Lower lobe of right lung (tissue), 2 donors: ENCODE measurements at regions not wholly inside any gene's neighbourhood (a gene's known extent, or its start where the extent isn't known, plus 50 kb on each side); places are given as distances from the start of the nearest gene placed in this dataset.
"Not testable (repeated sequence)": the region's sequence is repeated elsewhere in the genome, so short reads cannot be mapped to it uniquely, and the experiment has no call there.

Experiments used
- ATAC-seq, 2 donors: fragments of 200-7000 bp; cut with Tn5 transposase; one replicate each; pipeline ENCODE4 v1.9.1; 2020 to 2022; ENCODE audit warnings: mild to moderate bottlenecking in 2 of 2, moderate library complexity in 2 of 2
- DNase-seq: peaks from one replicate; pipeline ENCODE4 v3.0.0-alpha.2; 2020
- H3K27ac ChIP-seq: fragments of 200-600 bp; one replicate; pipeline ENCODE4 v1.8.0; 2022
- H3K27me3 ChIP-seq: fragments of 200-600 bp; one replicate; pipeline ENCODE4 v1.8.0; 2022; ENCODE audit warnings: low read depth
- H3K36me3 ChIP-seq: fragments of 200-600 bp; one replicate; pipeline ENCODE4 v1.8.0; 2022; ENCODE audit warnings: mild to moderate bottlenecking
- H3K4me1 ChIP-seq: fragments of 200-600 bp; one replicate; pipeline ENCODE4 v1.8.0; 2022
- H3K4me3 ChIP-seq: fragments of 200-600 bp; one replicate; pipeline ENCODE4 v1.8.0; 2022; ENCODE audit warnings: mild to moderate bottlenecking
- H3K9me3 ChIP-seq: fragments of 200-600 bp; one replicate; pipeline ENCODE4 v1.8.0; 2022
- intact Hi-C: fragments of 100-400 bp; cut with DNase I; formaldehyde crosslinking; loops from one replicate; pipeline ENCODE4 v1.11.0; 2022
- donor health status: DM: no; HTN: yes; CAD: no; lungs with severe emphysema.

DNA sequence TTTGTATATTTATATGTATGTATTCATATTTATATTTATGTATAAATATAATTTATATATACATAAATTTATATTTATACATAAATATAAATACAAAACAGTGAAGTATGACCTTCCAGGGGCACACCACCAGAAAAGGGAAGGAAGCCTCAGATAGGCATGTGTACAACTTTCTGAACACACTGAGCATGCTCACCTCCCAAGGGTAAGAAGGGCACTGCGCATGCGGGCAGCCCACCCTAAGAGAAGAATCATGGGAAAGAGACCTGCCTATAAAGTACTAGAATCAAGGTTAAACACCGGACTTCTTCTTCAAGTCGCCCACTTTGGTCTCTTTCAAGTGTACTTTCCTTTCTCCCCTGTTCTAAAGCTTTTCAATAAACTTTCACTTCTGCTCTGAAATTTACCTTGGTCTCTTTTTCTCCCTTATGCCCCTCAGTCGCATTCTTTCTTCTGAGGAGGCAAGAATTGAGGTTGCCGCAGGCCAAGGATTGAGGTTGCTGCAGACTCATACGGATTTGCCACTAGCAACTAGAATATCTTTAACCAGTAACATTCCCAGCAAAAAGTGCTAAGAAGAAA, 600.3 kb downstream of the RPIA start:
- DNase-seq, H3K27me3 ChIP-seq, H3K4me1 ChIP-seq, H3K36me3 ChIP-seq, H3K27ac ChIP-seq, ATAC-seq, H3K4me3 ChIP-seq, H3K9me3 ChIP-seq, intact Hi-C loops: not testable (repeated sequence)

DNA sequence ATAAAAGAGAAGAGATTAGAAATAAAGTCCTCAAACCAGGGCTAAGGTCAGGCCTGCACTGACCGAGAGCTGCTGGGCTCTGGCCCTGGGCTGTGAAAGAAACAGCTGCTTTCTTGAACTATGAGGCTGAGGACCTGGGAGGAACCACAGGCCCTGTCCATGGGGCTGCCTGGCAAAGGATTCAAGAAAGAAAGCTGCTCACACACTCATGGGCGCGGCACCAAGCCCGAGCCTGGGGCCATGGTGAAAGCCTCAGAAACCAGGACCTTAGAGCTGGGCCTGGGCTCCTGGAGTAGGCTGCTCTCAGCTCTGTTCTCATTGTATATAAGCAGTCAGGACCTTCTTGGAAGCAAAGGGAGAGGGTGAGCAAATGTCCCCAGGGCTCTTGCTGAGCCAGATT, 601.9 kb downstream of the RPIA start:
- H3K9me3 ChIP-seq, intact Hi-C loops, H3K4me3 ChIP-seq, ATAC-seq, H3K4me1 ChIP-seq, DNase-seq, H3K36me3 ChIP-seq, H3K27ac ChIP-seq, H3K27me3 ChIP-seq: not testable (repeated sequence)

- H3K36me3 ChIP-seq, H3K27me3 ChIP-seq, H3K4me1 ChIP-seq, H3K27ac ChIP-seq, ATAC-seq, H3K9me3 ChIP-seq, DNase-seq, intact Hi-C loops, H3K4me3 ChIP-seq: not testable (repeated sequence)
These were observed 602.9 kb downstream of the RPIA start for GRCh38 chr2:89294335-89294734.

DNA sequence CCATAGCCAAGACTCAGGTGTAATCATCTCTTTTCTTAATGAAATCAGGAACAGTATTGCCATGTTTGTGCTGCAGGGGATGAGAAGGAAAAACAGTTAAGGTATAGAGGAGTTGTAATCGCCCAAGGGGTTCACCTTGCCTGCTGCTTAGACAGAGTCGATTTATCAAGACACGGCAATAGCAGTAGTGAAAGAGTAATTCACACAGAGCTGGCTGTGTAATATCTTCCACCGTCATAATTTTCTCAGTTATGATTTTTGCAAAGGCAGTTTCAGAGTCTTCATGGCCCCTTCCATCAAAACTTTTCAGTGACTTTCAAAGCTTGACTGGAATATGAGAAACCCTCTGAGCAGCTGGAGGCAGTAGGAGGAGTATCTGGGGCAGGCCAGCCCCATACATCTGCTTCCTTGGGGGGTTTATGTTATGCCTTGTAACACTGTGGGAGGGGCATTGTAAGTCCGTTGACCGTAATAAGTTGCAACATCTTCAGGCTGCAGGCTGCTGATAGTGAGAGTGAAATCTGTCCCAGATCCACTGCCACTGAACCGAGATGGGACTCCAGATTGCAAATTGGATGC, 605.4 kb downstream of the RPIA start:
- H3K27ac ChIP-seq, H3K4me1 ChIP-seq, ATAC-seq, H3K9me3 ChIP-seq, DNase-seq, H3K27me3 ChIP-seq, H3K36me3 ChIP-seq, H3K4me3 ChIP-seq, intact Hi-C loops: not testable (repeated sequence)

DNA sequence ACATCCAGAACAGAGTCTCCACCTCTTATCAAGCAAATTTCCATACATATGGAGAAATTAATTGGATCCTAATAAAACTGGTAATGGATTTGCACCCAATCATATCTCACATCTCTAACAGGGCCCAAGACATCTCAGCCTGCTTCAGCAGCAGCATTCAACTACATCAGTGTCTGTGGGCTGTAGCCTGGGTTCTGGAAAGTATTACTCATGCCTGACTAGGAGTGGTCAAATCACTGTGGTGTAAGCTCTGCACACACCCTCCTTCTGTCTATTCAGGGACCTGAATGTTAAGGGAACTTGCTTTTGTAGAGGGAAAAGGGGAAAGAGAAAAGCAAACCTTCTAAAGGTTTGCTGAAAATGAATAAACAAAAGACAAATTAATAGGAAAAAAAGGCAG, 607.7 kb downstream of the RPIA start:
- intact Hi-C loops, ATAC-seq, DNase-seq: not testable (repeated sequence)

GRCh38 chr2:89305623-89306022, 614.1 kb downstream of the RPIA start:
- DNase-seq, ATAC-seq, H3K36me3 ChIP-seq, intact Hi-C loops, H3K27me3 ChIP-seq, H3K4me3 ChIP-seq, H3K9me3 ChIP-seq, H3K4me1 ChIP-seq, H3K27ac ChIP-seq: not testable (repeated sequence)

More for the DNA sequence above, 607.7 kb downstream of the RPIA start:
- H3K36me3 ChIP-seq, H3K27ac ChIP-seq, H3K27me3 ChIP-seq, H3K4me3 ChIP-seq, H3K9me3 ChIP-seq, H3K4me1 ChIP-seq: not testable (repeated sequence)

DNA sequence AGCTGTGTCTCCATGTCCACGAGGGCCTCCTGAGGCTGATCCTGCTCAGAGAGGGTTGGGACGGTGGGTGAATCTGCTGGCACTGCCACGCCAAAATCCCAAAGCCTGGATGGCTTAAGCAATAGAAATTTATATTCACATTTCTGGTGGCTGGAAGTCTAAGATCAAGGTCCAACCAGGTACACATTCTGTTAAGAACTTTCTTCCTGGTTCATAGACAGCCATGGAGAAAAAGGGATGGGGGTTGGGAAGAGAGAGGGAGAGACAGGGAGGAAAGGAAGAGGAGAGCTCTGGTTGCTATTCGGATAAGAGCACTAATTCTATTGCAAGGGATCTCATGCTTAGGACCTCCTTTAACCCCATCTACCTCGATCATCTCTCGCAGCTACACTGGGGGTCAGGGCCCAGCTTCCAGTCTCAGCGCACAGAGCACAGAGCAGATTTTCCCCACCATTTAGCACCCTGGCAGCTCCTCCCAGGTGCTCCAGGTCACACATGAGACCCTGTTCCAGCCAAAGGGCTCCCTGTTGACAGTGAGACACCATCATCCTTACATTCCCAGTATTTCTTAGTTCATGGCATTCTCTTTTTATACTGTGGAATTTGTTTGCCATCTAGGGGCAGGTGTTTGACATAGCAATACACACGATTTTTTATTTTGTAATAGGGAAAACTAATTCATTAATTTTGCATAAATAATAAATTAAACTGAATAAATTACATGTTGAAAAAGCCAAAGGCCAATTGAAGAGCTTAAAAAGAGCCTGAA, 615.6 kb downstream of the RPIA start:
- H3K27ac ChIP-seq, H3K9me3 ChIP-seq, intact Hi-C loops, H3K36me3 ChIP-seq, H3K27me3 ChIP-seq, DNase-seq, ATAC-seq, H3K4me3 ChIP-seq, H3K4me1 ChIP-seq: not testable (repeated sequence)

DNA sequence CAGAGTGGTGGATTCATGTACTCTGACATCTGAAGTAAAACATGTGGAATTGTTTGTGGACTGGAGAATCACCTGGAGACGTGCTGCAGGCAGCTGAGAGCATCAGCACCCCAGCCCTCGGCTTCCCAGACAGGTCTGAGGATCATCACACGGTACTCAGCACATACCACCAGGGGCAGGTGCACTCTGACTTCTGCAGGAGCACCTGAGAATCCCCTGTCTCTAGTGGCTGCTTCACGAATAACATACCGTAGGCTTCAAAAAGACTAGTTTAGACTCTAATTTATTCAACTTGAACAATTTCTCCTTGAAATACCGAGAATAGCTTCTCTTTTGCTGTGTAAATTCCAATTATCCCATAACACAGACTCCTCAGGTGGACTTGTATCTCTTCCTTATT, 627.5 kb downstream of the RPIA start:
- H3K27ac ChIP-seq, H3K27me3 ChIP-seq, H3K4me3 ChIP-seq, H3K4me1 ChIP-seq, H3K36me3 ChIP-seq, H3K9me3 ChIP-seq, ATAC-seq, DNase-seq, intact Hi-C loops: not testable (repeated sequence)

DNA sequence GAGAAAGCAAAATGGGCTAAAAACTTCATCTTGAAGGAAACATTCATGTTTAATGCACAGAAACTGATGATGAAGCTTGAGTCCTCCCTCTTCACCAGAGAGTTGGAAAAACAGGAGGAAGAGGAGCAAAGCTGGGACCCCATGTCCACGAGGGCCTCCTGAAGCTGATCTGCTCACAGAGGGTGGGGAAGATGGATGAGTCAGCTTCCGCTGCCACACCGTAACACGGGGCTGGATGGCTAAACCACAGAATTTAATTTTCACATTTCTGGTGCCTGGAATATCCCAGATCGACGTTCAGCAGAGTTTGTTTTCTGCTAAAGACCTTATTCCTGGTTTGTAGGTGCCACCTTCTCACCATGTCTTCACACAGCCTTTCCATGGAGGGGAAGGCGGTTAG, 634.4 kb downstream of the RPIA start:
- H3K36me3 ChIP-seq, ATAC-seq, H3K4me1 ChIP-seq, H3K9me3 ChIP-seq, H3K27me3 ChIP-seq, intact Hi-C loops, H3K27ac ChIP-seq, H3K4me3 ChIP-seq, DNase-seq: not testable (repeated sequence)

- intact Hi-C loops, H3K9me3 ChIP-seq, ATAC-seq, H3K4me1 ChIP-seq, DNase-seq, H3K27ac ChIP-seq, H3K27me3 ChIP-seq, H3K4me3 ChIP-seq, H3K36me3 ChIP-seq: not testable (repeated sequence)
These were observed 635.0 kb downstream of the RPIA start for GRCh38 chr2:89326455-89326854.

DNA sequence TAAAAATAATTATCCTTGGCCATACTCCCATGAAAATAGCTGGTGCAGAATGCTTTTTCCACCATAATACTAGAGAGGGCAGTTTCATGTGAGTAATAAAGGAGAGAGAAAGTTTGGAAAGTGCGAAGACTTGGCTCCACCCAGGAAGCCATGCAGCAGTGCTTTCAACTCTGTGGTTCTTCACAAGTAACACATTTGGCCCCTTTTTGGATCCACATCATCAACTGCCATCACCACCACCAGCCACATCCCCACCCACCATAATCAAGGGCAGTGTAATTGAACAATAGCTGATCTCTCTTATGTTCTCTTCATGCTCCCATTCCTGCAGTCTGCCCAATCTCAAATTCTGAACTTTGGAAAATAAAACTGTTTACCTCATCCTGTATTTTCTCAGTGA, 637.3 kb downstream of the RPIA start:
- intact Hi-C loops, H3K4me1 ChIP-seq, H3K4me3 ChIP-seq, DNase-seq, H3K27me3 ChIP-seq, H3K27ac ChIP-seq, ATAC-seq, H3K36me3 ChIP-seq, H3K9me3 ChIP-seq: not testable (repeated sequence)
